Fibroblast of mammary gland (primary cell): ENCODE measurements at regions not wholly inside any gene's neighbourhood (a gene's known extent, or its start where the extent isn't known, plus 50 kb on each side); places are given as distances from the start of the nearest gene placed in this dataset.

Source experiments
- DNase-seq: peaks from one replicate; pipeline ENCODE4 v3.0.0-alpha.2; 2010; ENCODE audit warnings: low read depth
- H3K4me3 ChIP-seq: 2 replicates; pipeline ENCODE4 v1.5.1; 2011; ENCODE audit warnings: low read depth, mild to moderate bottlenecking, low read length, moderate library complexity; ENCODE audit not compliant: control insufficient read depth
- CTCF ChIP-seq: conservative IDR thresholded peaks from 2 replicates; pipeline ENCODE4 v1.5.1; 2011; ENCODE audit warnings: low read depth, low read length, inconsistent platforms; ENCODE audit not compliant: control insufficient read depth, insufficient read depth

- no peak for TF ChIP-seq CTCF
- H3K4me3 ChIP-seq: no peak overlapping the region
- DNase-seq: no peak
Measured at GRCh38 chr1:72568113-72568512, 285.8 kb upstream of the NEGR1 start.

DNA sequence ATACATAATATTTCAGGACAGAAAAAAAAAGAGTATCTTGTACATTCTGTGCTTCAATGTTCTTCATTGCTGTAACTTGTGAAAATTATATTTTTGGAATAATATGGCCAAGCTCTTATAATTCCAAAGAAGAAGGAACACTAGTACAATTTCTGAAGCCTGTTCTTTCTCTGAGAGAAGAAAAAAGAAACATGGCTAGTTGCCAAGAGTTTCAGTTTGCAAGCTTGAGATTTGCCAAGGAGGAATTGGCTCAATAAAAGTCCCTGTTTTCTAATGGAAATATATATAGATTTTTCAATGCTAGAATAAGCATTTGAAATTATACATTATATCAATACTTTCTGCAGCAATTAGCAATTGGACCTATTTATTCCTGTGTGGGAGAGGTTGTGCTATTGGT lies 285.2 kb upstream of the NEGR1 start:
- no peak overlapping the region for H3K4me3 ChIP-seq
- peak; percentile 23 for DNase-seq
- no peak for TF ChIP-seq CTCF

DNA sequence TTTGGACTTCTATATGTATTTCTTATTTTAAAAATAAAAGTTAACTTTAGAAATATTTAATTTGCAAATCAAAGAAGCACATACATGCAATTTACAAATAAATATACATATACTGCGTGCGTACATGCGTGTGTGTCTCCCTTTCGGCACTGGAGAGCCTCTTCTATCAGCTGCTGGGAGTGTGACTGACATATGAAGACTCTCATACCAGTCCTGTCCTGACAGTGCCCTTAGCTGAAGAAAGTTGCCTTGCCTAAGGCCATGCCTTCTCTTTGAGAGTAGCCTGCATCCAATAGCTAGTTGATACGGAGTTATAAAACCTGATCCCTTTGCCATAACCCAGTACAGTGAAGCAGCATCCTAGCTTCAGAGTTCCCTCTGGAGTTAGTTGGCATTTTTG lies 282.4 kb upstream of the NEGR1 start:
- TF ChIP-seq CTCF: no peak
- no peak overlapping the region for H3K4me3 ChIP-seq

GRCh38 chr1:72557446-72558049 lies 275.2 kb upstream of the NEGR1 start:
- no peak overlapping the region for H3K4me3 ChIP-seq
- TF ChIP-seq CTCF: peak; percentile 44
- DNase-seq: peak; percentile 19

More for the DNA sequence above, 282.4 kb upstream of the NEGR1 start:
- no peak for DNase-seq

- no peak for TF ChIP-seq CTCF
- H3K4me3 ChIP-seq: no peak overlapping the region
- DNase-seq: peak; percentile 40
Measured at GRCh38 chr1:72547412-72547811, 265.1 kb upstream of the NEGR1 start.

GRCh38 chr1:72540674-72541073 lies 258.3 kb upstream of the NEGR1 start:
- no peak for DNase-seq
- TF ChIP-seq CTCF: no peak

GRCh38 chr1:72535470-72535869 lies 253.1 kb upstream of the NEGR1 start:
- TF ChIP-seq CTCF: no peak
- DNase-seq: no peak
- no peak overlapping the region for H3K4me3 ChIP-seq

More at GRCh38 chr1:72540674-72541073, 258.3 kb upstream of the NEGR1 start:
- H3K4me3 ChIP-seq: no peak overlapping the region
